ENCODE measurements at regions not wholly inside any gene's neighbourhood (a gene's known extent, or its start where the extent isn't known, plus 50 kb on each side); places are given as distances from the start of the nearest gene placed in this dataset.
"Not testable (repeated sequence)": the region's sequence is repeated elsewhere in the genome, so short reads cannot be mapped to it uniquely, and the experiment has no call there.

GRCh38 chr7:65145710-65146109 lies 139.2 kb upstream of the ERV3-1 start:
- not testable (repeated sequence) for DNase-seq

DNA sequence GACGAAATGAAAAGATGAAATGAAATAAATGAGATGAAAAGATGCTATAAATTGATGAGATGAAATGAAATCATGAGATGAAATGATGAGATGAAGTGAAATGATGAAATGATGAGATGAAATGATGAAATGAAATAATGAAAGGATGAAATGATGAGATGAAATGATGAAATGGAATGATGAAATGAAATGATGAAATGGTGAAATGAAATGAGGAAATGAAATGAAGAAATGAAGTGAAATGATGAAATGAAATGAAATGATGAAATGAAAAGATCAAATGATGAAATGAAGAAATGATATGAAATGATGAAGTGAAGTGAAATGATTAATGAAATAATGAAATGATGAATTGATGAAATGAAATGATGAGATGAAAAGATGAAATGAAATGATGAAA lies 138.5 kb upstream of the ERV3-1 start:
- DNase-seq = not testable (repeated sequence)

- not testable (repeated sequence) for DNase-seq
Observed at GRCh38 chr7:65144557-65144956, 138.1 kb upstream of the ERV3-1 start.

DNA sequence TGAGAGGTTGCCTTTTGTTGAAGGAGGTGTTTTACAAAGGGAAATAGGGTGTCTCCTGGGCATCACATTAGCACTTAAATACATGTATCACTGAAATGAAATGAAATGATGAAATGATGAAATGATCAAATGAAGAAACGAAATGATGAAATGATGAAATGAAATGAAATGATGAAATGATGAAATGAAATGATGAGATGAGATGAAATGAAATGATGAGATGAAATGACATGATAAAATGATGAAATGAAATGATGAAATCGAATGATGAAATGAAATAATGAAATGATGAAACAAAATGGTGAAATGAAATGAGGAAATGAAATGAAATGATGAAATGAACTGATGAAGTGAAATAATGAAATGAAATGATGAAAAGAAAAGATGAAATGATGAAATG lies 137.6 kb upstream of the ERV3-1 start:
- not testable (repeated sequence) for DNase-seq

DNA sequence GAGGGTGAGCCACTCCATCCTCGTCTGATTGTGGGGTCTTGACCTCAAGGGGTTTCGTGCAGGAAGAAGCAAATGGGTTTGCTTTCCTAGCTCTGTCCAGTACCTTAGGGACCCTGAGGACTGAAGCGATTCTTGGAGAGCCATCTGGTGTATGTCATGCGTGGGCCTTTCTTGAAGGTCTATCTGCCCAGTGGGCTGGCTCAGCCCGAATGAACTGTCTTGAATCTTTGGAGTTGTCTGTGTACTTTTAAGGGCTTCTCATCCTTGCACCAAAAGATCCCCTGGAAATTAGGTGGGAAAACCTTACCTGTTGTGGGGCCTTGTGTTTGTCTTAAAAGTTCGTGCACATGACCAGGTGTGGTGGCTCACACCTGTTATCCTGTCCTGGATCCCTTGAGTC lies 135.4 kb upstream of the ERV3-1 start:
- not testable (repeated sequence) for DNase-seq

GRCh38 chr7:65141405-65141778 lies 134.9 kb upstream of the ERV3-1 start:
- not testable (repeated sequence) for DNase-seq

DNA sequence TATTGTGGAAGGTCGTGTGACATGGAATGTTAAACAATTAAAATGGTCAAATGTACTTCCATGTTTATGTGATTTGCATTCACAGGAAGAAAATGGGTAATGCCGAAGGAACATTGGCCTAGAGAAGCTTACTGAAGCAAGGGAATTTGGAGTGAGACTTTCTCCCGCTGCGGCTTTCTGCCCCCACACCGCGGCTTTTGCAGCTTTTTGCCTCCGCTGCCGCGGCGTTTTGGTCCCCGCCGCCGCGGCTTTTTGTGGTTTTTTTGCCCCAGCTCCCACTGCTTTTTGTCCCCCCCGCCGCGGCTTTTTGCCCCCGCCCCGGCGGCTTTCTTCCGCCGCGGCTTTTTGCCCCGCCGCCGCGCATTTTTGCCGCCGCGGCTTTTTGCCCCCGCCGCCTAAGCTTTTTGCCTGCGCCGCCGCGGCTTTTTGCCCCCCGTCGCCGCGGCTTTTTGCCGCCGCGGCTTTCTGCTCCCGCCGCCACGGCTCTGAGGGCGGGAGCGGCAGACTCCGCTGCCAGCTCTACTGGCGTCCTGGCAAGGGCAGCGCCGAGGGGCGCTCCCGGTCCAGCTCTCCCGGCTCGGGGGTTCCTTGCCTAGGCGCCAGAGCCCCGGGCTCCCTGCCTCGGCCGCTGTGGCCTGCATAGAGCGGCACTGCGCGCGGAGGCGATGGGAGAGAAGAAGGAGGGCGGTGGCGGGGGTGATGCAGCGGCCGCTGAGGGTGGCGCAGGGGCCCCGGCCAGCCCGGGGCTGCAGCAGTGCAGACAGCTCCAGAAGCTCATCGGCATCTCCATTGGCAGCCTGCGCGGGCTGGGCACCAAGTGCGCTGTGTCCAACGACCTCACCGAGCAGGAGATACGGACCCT lies 134.3 kb upstream of the ERV3-1 start:
- DNase-seq = not testable (repeated sequence)

DNA sequence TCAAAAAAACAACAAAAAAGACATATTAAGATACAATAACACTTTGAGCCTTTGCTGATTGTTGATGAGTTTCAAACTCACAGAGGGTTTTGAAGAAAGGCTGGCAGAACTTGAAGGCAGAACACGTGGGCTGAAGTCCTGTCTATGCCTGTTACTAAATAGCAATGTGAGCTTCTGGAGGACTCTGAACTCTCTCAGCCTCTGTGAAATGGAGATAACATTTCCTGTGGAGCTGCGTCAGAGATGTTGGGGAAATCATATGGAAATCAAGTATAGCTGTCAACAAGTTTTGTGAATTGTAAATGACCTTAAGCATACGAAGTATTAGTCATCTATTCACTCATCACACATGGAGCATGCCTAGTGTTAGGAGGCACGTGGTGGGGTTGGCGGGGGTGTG lies 130.4 kb upstream of the ERV3-1 start:
- not testable (repeated sequence) for DNase-seq

DNA sequence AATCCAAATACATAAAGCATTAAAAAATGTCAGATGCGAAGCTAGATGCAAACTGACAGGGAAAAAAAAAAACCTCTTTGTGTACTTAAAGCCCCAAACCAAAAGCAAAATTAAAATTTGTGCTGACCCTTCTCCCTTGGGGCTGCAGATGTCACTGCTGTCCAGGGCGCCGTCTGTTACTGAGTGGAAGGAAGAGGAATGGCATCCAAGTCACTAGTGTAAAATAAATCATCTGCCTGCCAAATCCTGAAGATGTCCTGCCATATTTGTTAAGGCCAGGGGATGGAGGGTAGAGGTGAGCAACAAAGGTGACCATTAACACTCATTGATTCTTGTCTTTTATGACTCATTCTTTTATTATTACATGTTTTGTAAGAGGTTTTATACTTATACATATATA lies 126.6 kb upstream of the ERV3-1 start:
- not testable (repeated sequence) for DNase-seq

DNA sequence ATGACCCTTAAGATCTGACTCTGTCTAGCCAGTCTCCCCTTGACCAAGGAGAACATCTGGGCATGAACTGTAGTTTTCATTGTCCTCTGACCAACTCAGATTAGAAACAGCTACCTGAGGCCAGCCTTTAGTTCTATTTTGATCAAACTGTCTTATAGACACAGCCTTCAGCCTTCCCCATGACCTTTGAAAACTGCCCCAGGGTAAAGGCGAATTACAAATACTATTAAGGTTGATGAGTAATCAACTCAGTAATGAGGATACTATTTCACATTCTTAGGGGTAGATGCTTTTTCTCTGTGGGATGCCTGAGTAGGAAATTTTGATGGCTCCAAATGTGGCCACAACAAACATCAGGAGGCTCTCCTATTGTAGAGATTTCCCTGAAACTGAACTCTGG lies 125.8 kb upstream of the ERV3-1 start:
- not testable (repeated sequence) for DNase-seq

- DNase-seq = not testable (repeated sequence)
Observed at GRCh38 chr7:65127364-65127763, 120.9 kb upstream of the ERV3-1 start.

- not testable (repeated sequence) for DNase-seq
Observed at GRCh38 chr7:65124600-65124999, 118.1 kb upstream of the ERV3-1 start.

DNA sequence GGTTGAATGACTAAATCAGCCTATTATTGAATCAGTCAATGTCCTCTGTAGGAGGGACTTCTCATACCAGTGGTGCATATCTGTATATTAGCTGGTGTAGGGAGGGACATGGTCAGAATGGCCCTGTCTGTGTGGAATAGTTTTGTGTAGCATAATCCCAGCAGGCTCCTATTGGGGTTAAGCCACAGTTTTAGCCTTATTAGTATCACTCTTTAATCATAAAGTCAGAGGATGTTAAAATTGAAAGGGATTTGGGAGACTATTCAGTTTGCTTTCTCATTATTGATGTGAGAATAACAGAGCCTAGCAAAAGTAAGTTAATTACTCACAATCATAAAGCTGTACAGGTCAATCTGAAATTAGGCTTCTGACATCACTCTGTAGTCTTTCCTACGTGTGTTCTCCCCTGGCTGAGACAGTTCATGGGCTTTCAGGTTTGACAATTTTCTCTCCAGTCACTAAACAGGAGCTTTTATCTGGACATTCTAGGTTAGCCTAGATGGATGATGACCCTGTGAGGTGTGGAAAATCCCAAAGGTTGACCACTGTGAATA lies 99.2 kb upstream of the ERV3-1 start:
- DNase-seq = not testable (repeated sequence)

DNA sequence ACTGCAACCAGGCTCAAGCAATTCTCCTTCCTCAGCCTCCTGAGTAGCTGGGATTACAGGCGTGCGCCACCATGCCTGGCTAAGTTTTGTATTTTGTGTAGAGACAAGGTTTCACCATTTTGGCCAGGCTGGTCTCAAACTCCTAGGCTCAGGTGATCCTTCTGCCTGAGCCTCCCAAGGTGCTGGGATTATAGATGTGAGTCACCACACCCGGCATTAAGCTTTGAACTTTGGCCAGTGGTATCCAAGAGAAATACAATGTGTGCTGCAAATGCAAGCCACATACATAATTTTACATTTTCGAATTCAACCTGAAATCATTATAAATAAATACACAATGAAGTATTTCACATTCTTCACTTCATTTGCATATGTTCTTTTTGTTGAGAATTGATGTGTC lies 94.0 kb upstream of the ERV3-1 start:
- not testable (repeated sequence) for DNase-seq

GRCh38 chr7:65081669-65082055 lies 75.2 kb upstream of the ERV3-1 start:
- not testable (repeated sequence) for DNase-seq

DNA sequence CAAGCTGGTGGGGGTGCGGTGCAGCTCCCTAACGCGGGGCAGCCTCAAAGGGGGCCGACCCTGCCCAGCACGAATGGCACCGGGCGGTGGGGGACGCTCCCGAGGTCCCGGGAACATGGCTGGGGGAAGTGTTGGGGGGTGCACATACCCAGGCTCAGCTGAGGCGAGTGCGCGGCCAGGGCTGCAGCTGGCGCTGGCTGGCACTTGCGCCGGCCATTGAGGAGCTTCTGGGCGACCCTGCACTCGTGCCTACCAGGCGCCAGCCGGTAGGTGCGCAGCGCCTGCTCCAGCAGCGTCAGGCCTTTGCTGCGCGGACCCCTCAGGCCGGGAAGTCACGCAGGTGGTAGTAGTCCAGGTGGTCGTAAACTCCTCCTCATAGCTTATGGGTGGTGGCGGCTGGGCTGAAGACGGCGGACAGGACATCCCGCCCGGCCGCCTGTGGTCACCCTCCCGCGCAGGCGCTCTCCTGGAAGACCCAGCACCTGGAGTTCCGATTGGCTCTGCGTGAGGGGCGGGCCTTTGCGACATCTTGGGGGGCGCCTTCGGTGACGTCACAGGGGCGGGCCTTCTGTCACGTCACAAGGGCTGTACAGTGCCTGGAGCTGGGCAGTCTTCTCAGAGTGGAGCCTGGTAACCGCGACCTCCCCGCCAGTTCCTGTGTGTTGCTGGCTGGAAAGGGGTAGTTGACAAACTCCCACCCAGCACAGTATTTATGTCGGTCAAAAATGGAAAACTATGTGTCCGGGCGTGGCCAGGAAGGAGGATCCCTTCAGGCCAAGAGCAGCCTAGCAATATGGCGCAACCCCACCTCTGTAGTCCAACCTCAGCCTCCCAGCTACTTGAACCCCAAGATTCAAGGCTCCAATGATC lies 74.5 kb upstream of the ERV3-1 start:
- DNase-seq = peak; percentile 78 to 92 (median 84)

- DNase-seq = not testable (repeated sequence)
Observed at GRCh38 chr7:65074959-65075358, 68.5 kb upstream of the ERV3-1 start.

DNA sequence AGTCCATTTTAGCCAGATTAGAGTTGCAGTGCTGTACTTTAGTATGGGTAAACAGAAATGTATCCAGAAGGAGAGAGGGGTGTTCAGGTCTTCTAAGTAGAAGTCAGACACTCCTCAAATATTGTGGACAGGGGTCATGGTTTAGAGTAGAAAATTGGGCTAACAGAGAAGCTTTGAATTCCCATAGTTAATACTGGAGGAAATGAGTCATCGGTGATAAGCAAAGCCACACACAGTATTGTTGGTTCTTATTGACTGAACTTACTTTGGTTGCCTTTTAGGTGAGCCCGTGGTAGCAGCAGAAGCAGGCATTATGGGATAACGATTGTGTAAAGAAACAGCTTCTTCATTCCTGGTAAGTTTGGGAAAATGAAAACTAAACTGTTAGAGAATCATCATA lies 66.7 kb upstream of the ERV3-1 start:
- not testable (repeated sequence) for DNase-seq

GRCh38 chr7:65071854-65072431 lies 65.5 kb upstream of the ERV3-1 start:
- DNase-seq = not testable (repeated sequence)

DNA sequence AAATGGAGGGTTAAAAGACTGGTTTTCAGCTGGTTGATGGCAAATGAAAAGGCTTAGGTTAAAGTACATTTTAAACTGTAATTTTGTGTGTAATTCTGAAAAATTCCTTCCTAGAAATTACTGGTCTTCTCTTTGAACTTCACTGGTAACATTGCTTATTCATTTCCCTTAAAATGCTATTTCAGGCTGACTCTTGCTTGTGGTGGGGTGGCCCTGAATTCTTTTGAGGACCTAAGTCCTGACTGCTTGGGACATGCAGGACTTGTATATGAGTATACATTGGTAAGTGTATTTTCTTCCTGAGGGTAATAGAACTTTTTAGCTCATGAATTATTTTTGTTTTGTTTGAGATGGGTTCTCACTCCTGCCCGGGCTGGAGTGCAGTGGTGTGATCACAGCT lies 63.0 kb upstream of the ERV3-1 start:
- not testable (repeated sequence) for DNase-seq

DNA sequence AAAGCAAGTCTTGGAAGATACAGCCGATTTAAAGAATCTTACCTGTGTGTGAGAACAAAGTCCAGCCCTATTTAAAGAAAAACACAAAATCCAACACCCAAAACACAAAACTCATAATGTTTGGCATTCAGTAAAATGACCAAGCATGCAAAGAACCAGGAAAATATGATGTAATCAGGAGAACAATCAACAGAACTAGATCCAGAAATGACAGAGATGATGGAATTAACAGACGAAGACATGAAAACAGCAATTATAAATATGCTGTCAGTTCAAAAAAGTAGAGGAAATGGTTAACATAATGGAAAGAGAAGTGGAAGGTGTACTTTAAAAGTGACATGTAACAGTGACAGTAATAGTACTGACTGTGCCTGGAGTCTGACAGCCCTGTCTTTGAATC lies 56.1 kb upstream of the ERV3-1 start:
- not testable (repeated sequence) for DNase-seq

GRCh38 chr7:65059247-65059646 lies 52.8 kb upstream of the ERV3-1 start:
- DNase-seq = not testable (repeated sequence)
